ENCODE measurements at regions not wholly inside any gene's neighbourhood (a gene's known extent, or its start where the extent isn't known, plus 50 kb on each side); places are given as distances from the start of the nearest gene placed in this dataset.

GRCh38 chr20:63129376-63129965 lies 86.5 kb downstream of the YTHDF1 start:
- no peak for TF ChIP-seq EZH2 (IDR thresholded peaks at IDR 0.05; ENCODE audit: insufficient read depth, poor library complexity, severe bottlenecking)
- TF ChIP-seq EZH2phosphoT487 (IDR thresholded peaks at IDR 0.05; ENCODE audit: insufficient read depth, low read depth), result no peak
